ENCODE measurements at regions not wholly inside any gene's neighbourhood (a gene's known extent, or its start where the extent isn't known, plus 50 kb on each side); places are given as distances from the start of the nearest gene placed in this dataset.

DNA sequence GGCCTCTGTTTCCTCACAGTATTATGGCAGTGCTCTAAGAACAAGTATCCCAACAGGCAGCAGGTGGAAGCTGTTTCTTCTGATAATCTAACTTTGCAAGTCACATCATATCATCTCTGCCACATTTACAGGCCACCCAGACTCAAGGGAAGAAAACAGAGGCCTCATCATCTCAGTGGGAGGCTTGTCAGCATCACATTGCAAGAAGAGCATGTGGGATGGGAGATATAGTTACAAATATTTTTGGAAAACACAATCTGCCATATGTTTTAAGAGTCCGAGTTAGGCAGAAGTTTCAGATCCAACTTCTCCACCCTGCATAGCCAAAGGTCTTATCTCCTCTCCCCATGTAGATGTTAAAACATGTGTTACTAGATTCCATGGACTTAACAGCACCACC, 130.4 kb upstream of the PDE1C start:
- ChIA-PET RAD21 (ENCODE audit: low non-redundant PET in 1 of 2, low total read pairs in 2 of 2, uncharacterized antibody in 2 of 2, unreplicated experiment in 2 of 2) (no interaction called here), POLR2A (no interaction called here), CTCF (no interaction called here)
- Histone ChIP-seq H3K79me2 (ENCODE audit: insufficient read depth, low read length) (no peaks in the 10 kb centered on the region), H3K27me3 (ENCODE audit: insufficient read depth, low read length) (peaks cover 8% of the 10 kb centered on the region; the same call in 1 of the 2 replicates), H3K4me3 (replicated peaks in 1 of 2; ENCODE audit: low read depth in 1 of 2, low read length in 2 of 2) (no peak overlapping the region), H3K4me1 (ENCODE audit: control insufficient read depth in 1 of 2, insufficient read depth in 2 of 2, low read length in 2 of 2) (no peaks in the 10 kb centered on the region), H2AFZ (ENCODE audit: low read depth, low read length, poor library complexity, severe bottlenecking) (no peak overlapping the region), H4K20me1 (ENCODE audit: insufficient read depth) (no peaks in the 10 kb centered on the region), H3K36me3 (ENCODE audit: control insufficient read depth in 1 of 2, insufficient read depth in 2 of 2, low read length in 2 of 2) (no peaks in the 10 kb centered on the region), H3K9ac (ENCODE audit: low read length) (no peak overlapping the region), H3K4me2 (ENCODE audit: low read length) (no peak overlapping the region), H3K9me3 (ENCODE audit: control insufficient read depth in 1 of 2, insufficient read depth in 1 of 2, low read depth in 1 of 2, low read length in 2 of 2) (no peaks in the 10 kb centered on the region), H3K27ac (ENCODE audit: low read depth, low read length) (no peak overlapping the region), H3K9me2 (ENCODE audit: insufficient read depth) (no peaks in the 10 kb centered on the region)
- no TSS peak for BruUV-seq (replicated peaks)
- intact Hi-C loops (cut with micrococcal nuclease) = loop anchor here (5.0 kb wide), 1 partner anchor 1068 kb away; no protein-coding TSS in a partner anchor
- no peak for ATAC-seq
- TF ChIP-seq, protein P1, sequence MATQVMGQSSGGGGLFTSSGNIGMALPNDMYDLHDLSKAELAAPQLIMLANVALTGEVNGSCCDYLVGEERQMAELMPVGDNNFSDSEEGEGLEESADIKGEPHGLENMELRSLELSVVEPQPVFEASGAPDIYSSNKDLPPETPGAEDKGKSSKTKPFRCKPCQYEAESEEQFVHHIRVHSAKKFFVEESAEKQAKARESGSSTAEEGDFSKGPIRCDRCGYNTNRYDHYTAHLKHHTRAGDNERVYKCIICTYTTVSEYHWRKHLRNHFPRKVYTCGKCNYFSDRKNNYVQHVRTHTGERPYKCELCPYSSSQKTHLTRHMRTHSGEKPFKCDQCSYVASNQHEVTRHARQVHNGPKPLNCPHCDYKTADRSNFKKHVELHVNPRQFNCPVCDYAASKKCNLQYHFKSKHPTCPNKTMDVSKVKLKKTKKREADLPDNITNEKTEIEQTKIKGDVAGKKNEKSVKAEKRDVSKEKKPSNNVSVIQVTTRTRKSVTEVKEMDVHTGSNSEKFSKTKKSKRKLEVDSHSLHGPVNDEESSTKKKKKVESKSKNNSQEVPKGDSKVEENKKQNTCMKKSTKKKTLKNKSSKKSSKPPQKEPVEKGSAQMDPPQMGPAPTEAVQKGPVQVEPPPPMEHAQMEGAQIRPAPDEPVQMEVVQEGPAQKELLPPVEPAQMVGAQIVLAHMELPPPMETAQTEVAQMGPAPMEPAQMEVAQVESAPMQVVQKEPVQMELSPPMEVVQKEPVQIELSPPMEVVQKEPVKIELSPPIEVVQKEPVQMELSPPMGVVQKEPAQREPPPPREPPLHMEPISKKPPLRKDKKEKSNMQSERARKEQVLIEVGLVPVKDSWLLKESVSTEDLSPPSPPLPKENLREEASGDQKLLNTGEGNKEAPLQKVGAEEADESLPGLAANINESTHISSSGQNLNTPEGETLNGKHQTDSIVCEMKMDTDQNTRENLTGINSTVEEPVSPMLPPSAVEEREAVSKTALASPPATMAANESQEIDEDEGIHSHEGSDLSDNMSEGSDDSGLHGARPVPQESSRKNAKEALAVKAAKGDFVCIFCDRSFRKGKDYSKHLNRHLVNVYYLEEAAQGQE (IDR thresholded peaks at IDR 0.05; ENCODE audit: low read depth) = no peak
- TF ChIP-seq SIN3A (IDR thresholded peaks at IDR 0.05; ENCODE audit: low read depth) (no peak), EGR1 (IDR thresholded peaks at IDR 0.05; ENCODE audit: low read depth) (no peak), EZH2 (IDR thresholded peaks at IDR 0.05) (no peak), JUND (IDR thresholded peaks at IDR 0.05) (no peak), CBX3 (IDR thresholded peaks at IDR 0.05; ENCODE audit: low read depth) (no peak), POLR2A (IDR thresholded peaks at IDR 0.05; ENCODE audit: borderline replicate concordance, extremely low read depth, insufficient read depth, insufficient read length) (no peak), ZNF274 (IDR thresholded peaks at IDR 0.05; ENCODE audit: low read depth, low read length) (no peak), ZFX (IDR thresholded peaks at IDR 0.05) (no peak), TCF7L2 (IDR thresholded peaks at IDR 0.05; ENCODE audit: borderline replicate concordance, extremely low read depth, insufficient read depth, insufficient read length) (no peak), EZH2phosphoT487 (IDR thresholded peaks at IDR 0.05; ENCODE audit: borderline replicate concordance) (no peak), CEBPB (IDR thresholded peaks at IDR 0.05; ENCODE audit: low read depth) (no peak), ELF1 (IDR thresholded peaks at IDR 0.05; ENCODE audit: borderline replicate concordance, low read depth) (no peak), SRF (IDR thresholded peaks at IDR 0.05; ENCODE audit: low read depth) (no peak), POLR2AphosphoS5 (IDR thresholded peaks at IDR 0.05; ENCODE audit: low read depth, low read length) (no peak)
- TF ChIP-seq, protein P2, sequence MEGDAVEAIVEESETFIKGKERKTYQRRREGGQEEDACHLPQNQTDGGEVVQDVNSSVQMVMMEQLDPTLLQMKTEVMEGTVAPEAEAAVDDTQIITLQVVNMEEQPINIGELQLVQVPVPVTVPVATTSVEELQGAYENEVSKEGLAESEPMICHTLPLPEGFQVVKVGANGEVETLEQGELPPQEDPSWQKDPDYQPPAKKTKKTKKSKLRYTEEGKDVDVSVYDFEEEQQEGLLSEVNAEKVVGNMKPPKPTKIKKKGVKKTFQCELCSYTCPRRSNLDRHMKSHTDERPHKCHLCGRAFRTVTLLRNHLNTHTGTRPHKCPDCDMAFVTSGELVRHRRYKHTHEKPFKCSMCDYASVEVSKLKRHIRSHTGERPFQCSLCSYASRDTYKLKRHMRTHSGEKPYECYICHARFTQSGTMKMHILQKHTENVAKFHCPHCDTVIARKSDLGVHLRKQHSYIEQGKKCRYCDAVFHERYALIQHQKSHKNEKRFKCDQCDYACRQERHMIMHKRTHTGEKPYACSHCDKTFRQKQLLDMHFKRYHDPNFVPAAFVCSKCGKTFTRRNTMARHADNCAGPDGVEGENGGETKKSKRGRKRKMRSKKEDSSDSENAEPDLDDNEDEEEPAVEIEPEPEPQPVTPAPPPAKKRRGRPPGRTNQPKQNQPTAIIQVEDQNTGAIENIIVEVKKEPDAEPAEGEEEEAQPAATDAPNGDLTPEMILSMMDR (IDR thresholded peaks at IDR 0.05 in 2 of 3, conservative IDR thresholded peaks at IDR 0.05 in 1 of 3; ENCODE audit: borderline replicate concordance in 1 of 3, insufficient read depth in 1 of 3, low read depth in 2 of 3, low read length in 2 of 3) = no peak
- TF ChIP-seq, protein P3, sequence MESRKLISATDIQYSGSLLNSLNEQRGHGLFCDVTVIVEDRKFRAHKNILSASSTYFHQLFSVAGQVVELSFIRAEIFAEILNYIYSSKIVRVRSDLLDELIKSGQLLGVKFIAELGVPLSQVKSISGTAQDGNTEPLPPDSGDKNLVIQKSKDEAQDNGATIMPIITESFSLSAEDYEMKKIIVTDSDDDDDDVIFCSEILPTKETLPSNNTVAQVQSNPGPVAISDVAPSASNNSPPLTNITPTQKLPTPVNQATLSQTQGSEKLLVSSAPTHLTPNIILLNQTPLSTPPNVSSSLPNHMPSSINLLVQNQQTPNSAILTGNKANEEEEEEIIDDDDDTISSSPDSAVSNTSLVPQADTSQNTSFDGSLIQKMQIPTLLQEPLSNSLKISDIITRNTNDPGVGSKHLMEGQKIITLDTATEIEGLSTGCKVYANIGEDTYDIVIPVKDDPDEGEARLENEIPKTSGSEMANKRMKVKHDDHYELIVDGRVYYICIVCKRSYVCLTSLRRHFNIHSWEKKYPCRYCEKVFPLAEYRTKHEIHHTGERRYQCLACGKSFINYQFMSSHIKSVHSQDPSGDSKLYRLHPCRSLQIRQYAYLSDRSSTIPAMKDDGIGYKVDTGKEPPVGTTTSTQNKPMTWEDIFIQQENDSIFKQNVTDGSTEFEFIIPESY (IDR thresholded peaks at IDR 0.05; ENCODE audit: extremely low read depth, insufficient replicate concordance, low read length) = no peak
- TF ChIP-seq, protein P4, sequence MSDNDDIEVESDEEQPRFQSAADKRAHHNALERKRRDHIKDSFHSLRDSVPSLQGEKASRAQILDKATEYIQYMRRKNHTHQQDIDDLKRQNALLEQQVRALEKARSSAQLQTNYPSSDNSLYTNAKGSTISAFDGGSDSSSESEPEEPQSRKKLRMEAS (IDR thresholded peaks at IDR 0.05) = no peak
- no peak for DNase-seq (ENCODE audit: low read depth, low spot score)

Data from HCT116 (cell line).